Thoracic aorta (tissue), 2 donors: ENCODE measurements at regions not wholly inside any gene's neighbourhood (a gene's known extent, or its start where the extent isn't known, plus 50 kb on each side); places are given as distances from the start of the nearest gene placed in this dataset.

Source experiments
- ATAC-seq: fragments of 150-250 bp; one replicate; pipeline ENCODE4 v1.8.0; 2017; ENCODE audit warnings: low read depth; ENCODE audit not compliant: insufficient number of reproducible peaks, low FRiP score
- DNase-seq: peaks from one replicate; pipeline ENCODE4 v3.0.0-alpha.2; 2020; ENCODE audit warnings: low spot score
- H3K27ac ChIP-seq, 2 donors: fragments of 200-600 bp; sonication (generic); 1 replicate in 1 of 2; 2 replicates in 1 of 2; pipeline ENCODE4 v1.5.1; 2016; ENCODE audit warnings: mild to moderate bottlenecking in 2 of 2, moderate library complexity in 2 of 2
- H3K27me3 ChIP-seq: fragments of 200-600 bp; sonication (generic); replicated peaks from 2 replicates; pipeline ENCODE4 v1.6.0; 2016; ENCODE audit warnings: mild to moderate bottlenecking; ENCODE audit not compliant: insufficient read depth
- H3K36me3 ChIP-seq: fragments of 200-600 bp; sonication (generic); one replicate; pipeline ENCODE4 v1.5.1; 2016
- H3K4me1 ChIP-seq, 2 donors: fragments of 200-600 bp; sonication (generic); 1 replicate in 1 of 2; 2 replicates in 1 of 2; pipeline versions ENCODE4 v1.5.1 to v1.6.0; 2016; ENCODE audit warnings: low read depth in 2 of 2, mild to moderate bottlenecking in 1 of 2; ENCODE audit not compliant: control insufficient read depth in 1 of 2
- H3K4me3 ChIP-seq: fragments of 200-600 bp; sonication (generic); 2 replicates; pipeline ENCODE4 v1.5.1; 2016; ENCODE audit warnings: mild to moderate bottlenecking
- H3K9me3 ChIP-seq: fragments of 200-600 bp; sonication (generic); 2 replicates; pipeline ENCODE4 v1.5.1; 2016
- TF ChIP-seq, protein P1 (sequence below): fragments of 200-600 bp; sonication (generic); IDR thresholded peaks from one replicate; pipeline ENCODE4 v1.5.1; 2019; ENCODE audit warnings: antibody characterized with exemption

DNA sequence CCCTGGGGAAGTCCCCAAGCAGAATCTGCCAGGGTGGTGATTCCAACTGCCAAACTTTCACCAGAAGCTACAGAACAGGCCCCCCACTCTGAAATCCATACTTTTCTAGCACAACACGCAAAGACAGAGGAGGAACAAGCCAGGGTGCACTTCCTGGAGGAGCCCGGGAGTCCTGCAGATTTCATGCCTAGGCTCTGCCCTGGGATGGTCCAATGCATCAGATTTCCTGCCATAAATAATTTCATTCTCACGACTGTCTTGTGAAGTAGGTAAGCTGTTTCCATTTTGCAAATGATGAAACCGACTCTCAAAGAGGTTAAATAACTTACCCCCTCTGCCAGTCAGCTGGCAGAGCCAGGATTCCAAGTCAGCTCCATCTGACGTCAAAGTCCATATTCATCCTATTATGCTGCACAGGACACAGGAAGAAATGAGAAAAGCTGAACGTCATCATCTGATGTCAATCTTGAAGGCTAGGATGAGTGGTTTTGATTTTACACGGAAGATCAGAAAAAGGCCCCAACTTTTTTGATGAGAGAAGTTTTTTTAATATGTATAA lies 134.8 kb upstream of the IGF1R start:
- H3K27ac ChIP-seq, result no peak overlapping the region
- no peaks in the 10 kb centered on the region for H3K4me1 ChIP-seq
- H3K4me3 ChIP-seq, result no peak overlapping the region
- H3K9me3 ChIP-seq, result no peaks in the 10 kb centered on the region
- no peak for DNase-seq
- H3K36me3 ChIP-seq, result no peaks in the 10 kb centered on the region
- no peaks in the 10 kb centered on the region for H3K27me3 ChIP-seq
- no peak for ATAC-seq
- TF ChIP-seq, protein P1, sequence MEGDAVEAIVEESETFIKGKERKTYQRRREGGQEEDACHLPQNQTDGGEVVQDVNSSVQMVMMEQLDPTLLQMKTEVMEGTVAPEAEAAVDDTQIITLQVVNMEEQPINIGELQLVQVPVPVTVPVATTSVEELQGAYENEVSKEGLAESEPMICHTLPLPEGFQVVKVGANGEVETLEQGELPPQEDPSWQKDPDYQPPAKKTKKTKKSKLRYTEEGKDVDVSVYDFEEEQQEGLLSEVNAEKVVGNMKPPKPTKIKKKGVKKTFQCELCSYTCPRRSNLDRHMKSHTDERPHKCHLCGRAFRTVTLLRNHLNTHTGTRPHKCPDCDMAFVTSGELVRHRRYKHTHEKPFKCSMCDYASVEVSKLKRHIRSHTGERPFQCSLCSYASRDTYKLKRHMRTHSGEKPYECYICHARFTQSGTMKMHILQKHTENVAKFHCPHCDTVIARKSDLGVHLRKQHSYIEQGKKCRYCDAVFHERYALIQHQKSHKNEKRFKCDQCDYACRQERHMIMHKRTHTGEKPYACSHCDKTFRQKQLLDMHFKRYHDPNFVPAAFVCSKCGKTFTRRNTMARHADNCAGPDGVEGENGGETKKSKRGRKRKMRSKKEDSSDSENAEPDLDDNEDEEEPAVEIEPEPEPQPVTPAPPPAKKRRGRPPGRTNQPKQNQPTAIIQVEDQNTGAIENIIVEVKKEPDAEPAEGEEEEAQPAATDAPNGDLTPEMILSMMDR, result no peak

DNA sequence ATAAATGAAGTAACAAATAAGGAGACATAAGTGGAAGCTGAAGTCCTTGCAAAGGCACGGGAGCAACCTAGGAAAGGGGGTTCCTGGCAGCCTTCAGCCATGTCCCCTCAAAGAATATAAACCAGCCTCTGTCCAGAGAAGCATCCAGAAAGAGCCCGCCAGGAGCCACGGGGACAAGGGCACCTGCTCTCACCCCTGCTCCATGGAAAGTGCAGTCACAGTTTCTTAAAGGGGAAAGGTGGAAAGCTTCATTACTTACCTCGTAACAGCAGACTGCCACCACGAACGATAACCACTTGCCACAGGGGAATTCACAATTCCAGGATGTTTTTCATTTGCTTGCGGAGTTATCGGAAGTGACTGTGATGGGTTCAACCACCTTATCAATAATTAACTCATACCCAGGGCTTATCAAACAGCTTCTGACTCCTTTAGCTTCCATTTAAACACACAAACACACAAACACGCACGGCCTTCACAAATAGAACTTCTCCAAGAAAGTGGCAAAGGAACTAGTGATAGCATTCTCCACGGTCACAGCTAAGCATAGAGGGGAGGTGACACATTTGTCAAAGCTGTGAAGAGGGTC lies 134.2 kb upstream of the IGF1R start:
- ATAC-seq, result no peak
- no peaks in the 10 kb centered on the region for H3K27me3 ChIP-seq
- H3K27ac ChIP-seq, result no peak overlapping the region
- no peak for DNase-seq
- no peaks in the 10 kb centered on the region for H3K36me3 ChIP-seq
- TF ChIP-seq, protein P1, result no peak
- H3K4me3 ChIP-seq, result no peak overlapping the region
- H3K9me3 ChIP-seq, result no peaks in the 10 kb centered on the region
- peaks cover 0 to 3% of the 10 kb centered on the region in 2 donors for H3K4me1 ChIP-seq

DNA sequence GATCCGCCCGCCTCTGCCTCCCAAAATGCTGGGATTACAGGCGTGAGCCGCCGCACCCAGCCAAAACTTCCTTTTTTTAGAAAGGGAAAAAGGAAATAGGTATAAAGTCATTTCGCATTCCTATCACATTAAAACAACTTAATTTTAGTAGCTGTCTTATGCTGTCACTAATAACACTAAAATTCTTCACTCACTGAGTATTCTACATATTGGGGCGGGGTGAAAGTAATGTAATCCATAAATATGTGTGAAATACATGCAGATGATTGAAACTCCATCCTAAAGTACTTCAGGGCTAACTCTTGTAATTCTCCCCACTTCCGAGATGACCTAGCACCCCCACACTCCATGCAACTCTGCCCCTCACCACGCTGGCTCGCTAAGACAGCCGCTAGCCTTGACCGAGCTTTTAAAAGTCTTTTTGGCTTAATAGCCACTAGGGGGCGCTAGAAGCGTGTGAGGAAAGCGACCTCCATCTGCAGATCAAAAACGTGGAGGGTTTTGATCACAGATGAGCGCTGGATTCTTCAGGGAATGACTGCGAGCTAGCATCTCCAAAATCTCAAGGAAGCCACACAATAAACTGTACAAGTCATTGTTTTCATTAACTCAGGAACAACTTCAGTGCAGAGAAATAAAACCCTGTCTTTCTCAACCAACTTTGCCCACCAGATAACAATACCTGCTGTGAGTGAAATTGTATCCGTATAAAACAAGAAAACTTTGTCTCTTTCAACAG lies 129.3 kb upstream of the IGF1R start:
- no peaks in the 10 kb centered on the region for H3K9me3 ChIP-seq
- TF ChIP-seq, protein P1, result peak; percentile 71
- DNase-seq, result no peak
- H3K27me3 ChIP-seq, result no peaks in the 10 kb centered on the region
- H3K27ac ChIP-seq, result no peak overlapping the region
- no peaks in the 10 kb centered on the region for H3K36me3 ChIP-seq
- H3K4me3 ChIP-seq, result no peak overlapping the region
- ATAC-seq, result peak; percentile 37
- peaks cover 0 to 10% of the 10 kb centered on the region in 2 donors for H3K4me1 ChIP-seq

DNA sequence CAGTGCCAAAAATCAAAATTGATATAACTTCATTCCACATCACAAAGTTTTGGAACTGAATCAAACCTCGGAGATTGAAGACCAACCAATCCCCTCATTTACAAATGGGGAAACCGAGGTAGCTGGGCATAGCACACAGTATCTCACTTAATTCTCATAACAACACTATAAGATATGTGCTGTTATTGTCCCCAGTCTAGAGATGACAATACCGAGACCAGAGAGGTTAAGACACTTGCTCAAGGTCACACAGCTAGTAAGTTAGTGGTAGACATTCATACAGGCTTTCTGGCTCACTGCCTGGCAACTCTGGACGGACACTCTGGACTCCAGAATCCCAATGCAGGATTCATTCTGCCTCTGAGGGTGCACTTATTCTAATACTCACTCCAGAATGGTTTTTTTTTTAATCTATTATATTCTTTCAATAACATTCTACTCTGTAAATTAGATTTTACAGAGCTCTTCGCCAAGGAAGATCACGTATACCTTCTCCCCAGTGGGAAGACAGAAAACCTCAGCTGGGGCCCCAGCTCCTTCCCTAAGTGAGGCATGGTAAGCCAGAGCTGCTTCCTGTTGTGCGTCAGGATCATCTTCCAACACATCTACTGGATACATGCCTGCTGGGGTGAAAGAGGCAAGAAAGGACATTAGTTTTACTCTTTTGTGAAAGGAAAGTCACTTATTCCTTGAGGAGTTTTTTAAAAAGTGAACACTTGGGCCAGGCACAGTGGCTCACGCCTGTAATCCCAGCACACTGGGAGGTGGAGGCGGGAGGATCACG lies 128.4 kb upstream of the IGF1R start:
- H3K27me3 ChIP-seq, result no peaks in the 10 kb centered on the region
- DNase-seq (no peak), ATAC-seq (no peak)
- H3K4me1 ChIP-seq, result peaks cover 0 to 20% of the 10 kb centered on the region in 2 donors
- no peaks in the 10 kb centered on the region for H3K36me3 ChIP-seq
- H3K27ac ChIP-seq, result no peak overlapping the region
- TF ChIP-seq, protein P1, result no peak
- no peaks in the 10 kb centered on the region for H3K9me3 ChIP-seq
- no peak overlapping the region for H3K4me3 ChIP-seq

DNA sequence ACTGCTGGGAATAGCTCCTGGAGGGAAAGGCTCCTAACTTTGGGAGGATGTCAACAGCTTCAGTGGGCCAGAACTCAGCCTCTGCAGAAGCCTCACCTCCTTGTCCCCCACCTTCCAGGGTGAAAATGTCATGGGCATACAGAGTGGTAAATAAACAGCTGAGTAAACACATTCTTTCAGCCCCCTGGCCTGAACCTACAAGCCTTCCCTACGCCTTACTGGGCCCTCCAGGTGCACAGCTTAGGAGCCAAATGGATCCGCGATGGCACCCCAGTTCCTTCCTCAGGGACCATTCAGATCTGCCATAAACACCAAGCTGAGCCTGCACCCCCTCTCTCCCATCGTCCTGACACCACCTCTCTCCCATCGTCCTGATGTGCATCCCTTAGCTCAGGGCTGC lies 126.2 kb upstream of the IGF1R start:
- ATAC-seq, result no peak
- no peaks in the 10 kb centered on the region for H3K27me3 ChIP-seq
- no peak for DNase-seq
- H3K36me3 ChIP-seq, result no peaks in the 10 kb centered on the region
- peaks cover 13 to 38% of the 10 kb centered on the region in 2 donors for H3K4me1 ChIP-seq
- H3K4me3 ChIP-seq, result no peak overlapping the region
- H3K27ac ChIP-seq, result no peak overlapping the region
- TF ChIP-seq, protein P1, result no peak
- H3K9me3 ChIP-seq, result no peaks in the 10 kb centered on the region
